ENCODE measurements at regions not wholly inside any gene's neighbourhood (a gene's known extent, or its start where the extent isn't known, plus 50 kb on each side); places are given as distances from the start of the nearest gene placed in this dataset.

- CTCF ChIA-PET, result interaction anchor here (1.1 kb wide), 1 partner anchor 12 kb away, joined by 3 read pairs; no protein-coding TSS in a partner anchor
- no peak for TF ChIP-seq CTCF (IDR thresholded peaks at IDR 0.05; ENCODE audit: control extremely low read depth, extremely low read depth, low read depth, missing control alignments)
- POLR2A ChIA-PET, result no interaction called here
- DNase-seq (ENCODE audit: extremely low spot score), result no peak
These were observed 172.4 kb upstream of the IVNS1ABP start for GRCh38 chr1:185489406-185489805.

DNA sequence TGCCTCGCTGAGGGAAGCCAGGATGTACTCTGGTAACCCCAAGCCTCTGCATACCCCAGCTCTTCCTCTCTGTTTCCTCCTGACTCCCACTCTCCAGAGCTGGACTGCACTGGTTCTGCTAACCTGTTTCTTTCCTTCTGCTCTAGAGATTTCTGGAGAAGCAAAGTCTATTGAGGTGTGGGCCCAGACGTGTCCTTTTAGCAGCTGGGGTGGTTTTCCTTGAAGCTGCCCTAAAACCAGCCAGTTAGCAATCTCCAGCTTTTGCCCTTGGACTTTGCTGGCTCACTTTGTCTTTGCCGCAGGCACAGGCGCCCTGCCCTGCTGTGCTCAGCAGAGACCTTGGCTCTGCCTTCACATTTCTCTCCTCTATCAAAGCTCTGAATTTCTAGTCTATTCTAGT lies 171.8 kb upstream of the IVNS1ABP start:
- POLR2A ChIA-PET, result no interaction called here
- DNase-seq (ENCODE audit: extremely low spot score), result no peak
- no peak for TF ChIP-seq CTCF (IDR thresholded peaks at IDR 0.05; ENCODE audit: control extremely low read depth, extremely low read depth, low read depth, missing control alignments)
- CTCF ChIA-PET, result interaction anchor here (0.9 to 1.1 kb wide), 2 partner anchors 9 to 12 kb away, joined by 3 read pairs; no protein-coding TSS in a partner anchor

GRCh38 chr1:185487936-185488335 lies 170.9 kb upstream of the IVNS1ABP start:
- DNase-seq (ENCODE audit: extremely low spot score), result no peak
- TF ChIP-seq CTCF (IDR thresholded peaks at IDR 0.05; ENCODE audit: control extremely low read depth, extremely low read depth, low read depth, missing control alignments), result no peak
- ChIA-PET POLR2A (no interaction called here), CTCF (interaction anchor here (1.1 kb wide), 1 partner anchor 9 kb away, joined by 4 read pairs; no protein-coding TSS in a partner anchor)

GRCh38 chr1:185487026-185487425 lies 170.0 kb upstream of the IVNS1ABP start:
- ChIA-PET POLR2A (no interaction called here), CTCF (interaction anchor here (1.1 kb wide), 1 partner anchor 8 kb away, joined by 4 read pairs; no protein-coding TSS in a partner anchor)
- no peak for DNase-seq (ENCODE audit: extremely low spot score)
- TF ChIP-seq CTCF (IDR thresholded peaks at IDR 0.05; ENCODE audit: control extremely low read depth, extremely low read depth, low read depth, missing control alignments), result no peak

GRCh38 chr1:185486346-185486745 lies 169.3 kb upstream of the IVNS1ABP start:
- TF ChIP-seq CTCF (IDR thresholded peaks at IDR 0.05; ENCODE audit: control extremely low read depth, extremely low read depth, low read depth, missing control alignments), result no peak
- no peak for DNase-seq (ENCODE audit: extremely low spot score)
- POLR2A ChIA-PET, result no interaction called here
- CTCF ChIA-PET, result no interaction called here

- ChIA-PET CTCF (interaction anchor here (0.7 to 2.3 kb wide), 6 partner anchors 9 to 112 kb away, joined by 3 to 5 read pairs (median 4); no protein-coding TSS in a partner anchor), POLR2A (no interaction called here)
- DNase-seq (ENCODE audit: extremely low spot score), result no peak
- TF ChIP-seq CTCF (IDR thresholded peaks at IDR 0.05; ENCODE audit: control extremely low read depth, extremely low read depth, low read depth, missing control alignments), result no peak
These were observed 166.8 kb upstream of the IVNS1ABP start for GRCh38 chr1:185483664-185484450.

Measured in GM10248 (cell line).